ENCODE measurements at regions not wholly inside any gene's neighbourhood (a gene's known extent, or its start where the extent isn't known, plus 50 kb on each side); places are given as distances from the start of the nearest gene placed in this dataset.
"Not testable (repeated sequence)": the region's sequence is repeated elsewhere in the genome, so short reads cannot be mapped to it uniquely, and the experiment has no call there.

- no peak for DNase-seq (ENCODE audit: low read depth, low spot score)
- no peak overlapping the region for H3K27ac ChIP-seq
Observed at GRCh38 chr3:194050782-194051320, 85.1 kb upstream of the HES1 start.

- no peak overlapping the region for H3K27ac ChIP-seq
- DNase-seq (ENCODE audit: low read depth, low spot score) = no peak
Observed at GRCh38 chr3:194051366-194052149, 84.4 kb upstream of the HES1 start.

- no peak overlapping the region for H3K27ac ChIP-seq
- DNase-seq (ENCODE audit: low read depth, low spot score) = no peak
Observed at GRCh38 chr3:194053136-194053535, 82.8 kb upstream of the HES1 start.

GRCh38 chr3:194054016-194054415, 81.9 kb upstream of the HES1 start:
- no peak overlapping the region for H3K27ac ChIP-seq
- no peak for DNase-seq (ENCODE audit: low read depth, low spot score)

- H3K27ac ChIP-seq = no peak overlapping the region
- no peak for DNase-seq (ENCODE audit: low read depth, low spot score)
Observed at GRCh38 chr3:194054540-194054939, 81.4 kb upstream of the HES1 start.

- H3K27ac ChIP-seq = no peak overlapping the region
- no peak for DNase-seq (ENCODE audit: low read depth, low spot score)
Observed at GRCh38 chr3:194054961-194055360, 81.0 kb upstream of the HES1 start.

GRCh38 chr3:194056323-194056722, 79.6 kb upstream of the HES1 start:
- H3K27ac ChIP-seq; DNase-seq (ENCODE audit: low read depth, low spot score): not testable (repeated sequence)

GRCh38 chr3:194056731-194057415, 79.1 kb upstream of the HES1 start:
- DNase-seq (ENCODE audit: low read depth, low spot score) = no peak
- no peak overlapping the region for H3K27ac ChIP-seq

- DNase-seq (ENCODE audit: low read depth, low spot score) = no peak
- H3K27ac ChIP-seq = no peak overlapping the region
Observed at GRCh38 chr3:194057570-194058188, 78.3 kb upstream of the HES1 start.

GRCh38 chr3:194058189-194058571, 77.8 kb upstream of the HES1 start:
- no peak overlapping the region for H3K27ac ChIP-seq
- DNase-seq (ENCODE audit: low read depth, low spot score) = no peak

- H3K27ac ChIP-seq = no peak overlapping the region
- no peak for DNase-seq (ENCODE audit: low read depth, low spot score)
Observed at GRCh38 chr3:194058753-194059152, 77.2 kb upstream of the HES1 start.

- DNase-seq (ENCODE audit: low read depth, low spot score) = no peak
- H3K27ac ChIP-seq = no peak overlapping the region
Observed at GRCh38 chr3:194061421-194062030, 74.4 kb upstream of the HES1 start.

GRCh38 chr3:194062830-194063229, 73.1 kb upstream of the HES1 start:
- no peak for DNase-seq (ENCODE audit: low read depth, low spot score)
- no peak overlapping the region for H3K27ac ChIP-seq

- H3K27ac ChIP-seq = no peak overlapping the region
- DNase-seq (ENCODE audit: low read depth, low spot score) = no peak
Observed at GRCh38 chr3:194064380-194065332, 71.3 kb upstream of the HES1 start.

GRCh38 chr3:194067327-194067726, 68.6 kb upstream of the HES1 start:
- DNase-seq (ENCODE audit: low read depth, low spot score) = not testable (repeated sequence)
- H3K27ac ChIP-seq = peak overlapping the region; percentile 48

- DNase-seq (ENCODE audit: low read depth, low spot score) = no peak
- H3K27ac ChIP-seq = peak overlapping the region; percentile 48
Observed at GRCh38 chr3:194067949-194068362, 68.0 kb upstream of the HES1 start.

GRCh38 chr3:194069421-194070219, 66.3 kb upstream of the HES1 start:
- DNase-seq (ENCODE audit: low read depth, low spot score) = no peak
- peak overlapping the region; percentile 70 for H3K27ac ChIP-seq

GRCh38 chr3:194070220-194070633, 65.7 kb upstream of the HES1 start:
- H3K27ac ChIP-seq = peak overlapping the region; percentile 70
- no peak for DNase-seq (ENCODE audit: low read depth, low spot score)

Measured in epithelial cell of prostate (primary cell).